ENCODE measurements at regions not wholly inside any gene's neighbourhood (a gene's known extent, or its start where the extent isn't known, plus 50 kb on each side); places are given as distances from the start of the nearest gene placed in this dataset.

DNA sequence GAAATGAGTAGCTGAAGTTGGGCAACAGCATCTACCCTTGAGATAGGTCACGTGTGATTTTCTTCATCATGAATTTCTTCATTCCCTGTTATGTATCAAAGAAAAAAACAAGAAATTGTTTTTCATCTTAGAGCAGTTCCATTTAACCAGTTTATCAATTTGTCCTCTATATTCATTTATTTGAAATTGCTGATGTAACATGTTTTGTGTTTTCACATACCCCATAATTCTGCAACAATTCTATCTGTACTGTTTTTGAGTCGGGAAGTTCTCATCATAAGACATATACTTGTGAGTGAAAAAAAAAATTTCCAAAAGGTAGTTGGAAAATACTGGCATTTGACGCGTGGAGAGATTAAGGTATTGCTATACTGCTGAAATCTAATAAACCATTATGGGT lies 422.6 kb upstream of the REG3G start:
- in situ Hi-C loops (cut with MboI; ENCODE audit: low pct_ligation_motif_present in 1 of 4, low pct_unique_long_range_greater_than_20kb in 1 of 4, low sequenced_read_pairs in 3 of 4) = no loop called here
- WGBS, 2 donors (ENCODE audit: low coverage in 1 of 2) = 75 to 88% methylated on average over 4 of the region's 4 CpGs

DNA sequence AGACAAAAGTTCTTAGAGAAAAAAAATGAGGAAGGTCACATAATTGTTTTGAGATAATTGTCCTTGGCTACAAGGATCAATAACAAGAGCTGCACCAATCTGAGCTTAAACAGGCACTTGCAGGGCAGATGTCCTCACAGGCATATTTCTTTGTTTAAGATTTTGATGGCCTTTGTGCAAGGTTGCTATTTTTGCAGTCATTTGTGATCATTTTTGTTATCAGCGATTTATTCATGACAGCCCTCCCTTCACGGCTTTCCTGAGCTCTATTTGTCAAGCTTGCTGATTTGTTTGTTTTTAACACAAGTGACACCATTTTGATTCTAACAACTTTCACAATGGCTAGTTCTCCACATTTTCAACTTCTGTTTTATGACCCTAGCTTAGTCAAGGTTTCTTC lies 418.6 kb upstream of the REG3G start:
- no peak overlapping the region for H3K4me3 ChIP-seq
- in situ Hi-C loops (cut with MboI; ENCODE audit: low pct_ligation_motif_present in 1 of 4, low pct_unique_long_range_greater_than_20kb in 1 of 4, low sequenced_read_pairs in 3 of 4) = no loop called here
- no peak for TF ChIP-seq POLR2AphosphoS5 (IDR thresholded peaks at IDR 0.05)
- TF ChIP-seq, protein P1, sequence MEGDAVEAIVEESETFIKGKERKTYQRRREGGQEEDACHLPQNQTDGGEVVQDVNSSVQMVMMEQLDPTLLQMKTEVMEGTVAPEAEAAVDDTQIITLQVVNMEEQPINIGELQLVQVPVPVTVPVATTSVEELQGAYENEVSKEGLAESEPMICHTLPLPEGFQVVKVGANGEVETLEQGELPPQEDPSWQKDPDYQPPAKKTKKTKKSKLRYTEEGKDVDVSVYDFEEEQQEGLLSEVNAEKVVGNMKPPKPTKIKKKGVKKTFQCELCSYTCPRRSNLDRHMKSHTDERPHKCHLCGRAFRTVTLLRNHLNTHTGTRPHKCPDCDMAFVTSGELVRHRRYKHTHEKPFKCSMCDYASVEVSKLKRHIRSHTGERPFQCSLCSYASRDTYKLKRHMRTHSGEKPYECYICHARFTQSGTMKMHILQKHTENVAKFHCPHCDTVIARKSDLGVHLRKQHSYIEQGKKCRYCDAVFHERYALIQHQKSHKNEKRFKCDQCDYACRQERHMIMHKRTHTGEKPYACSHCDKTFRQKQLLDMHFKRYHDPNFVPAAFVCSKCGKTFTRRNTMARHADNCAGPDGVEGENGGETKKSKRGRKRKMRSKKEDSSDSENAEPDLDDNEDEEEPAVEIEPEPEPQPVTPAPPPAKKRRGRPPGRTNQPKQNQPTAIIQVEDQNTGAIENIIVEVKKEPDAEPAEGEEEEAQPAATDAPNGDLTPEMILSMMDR (IDR thresholded peaks at IDR 0.05) = no peak
- no peak for TF ChIP-seq EP300 (IDR thresholded peaks at IDR 0.05; ENCODE audit: low read depth)
- no peak for TF ChIP-seq POLR2A (IDR thresholded peaks at IDR 0.05)
- DNase-seq = no peak
- H3K4me1 ChIP-seq = no peaks in the 10 kb centered on the region
- H3K27me3 ChIP-seq = no peaks in the 10 kb centered on the region
- H3K9me3 ChIP-seq = no peaks in the 10 kb centered on the region
- 36 to 60% methylated on average over 1 to 2 of the region's 2 CpGs for WGBS, 2 donors (ENCODE audit: low coverage in 1 of 2)
- no peaks in the 10 kb centered on the region for H3K36me3 ChIP-seq
- H3K27ac ChIP-seq = no peak overlapping the region
- intact Hi-C loops (cut with DNase I; ENCODE audit: low total_unique reads) = no loop called here

More for the DNA sequence above, 422.6 kb upstream of the REG3G start:
- TF ChIP-seq EP300 (IDR thresholded peaks at IDR 0.05; ENCODE audit: low read depth) = no peak
- TF ChIP-seq, protein P1 (IDR thresholded peaks at IDR 0.05) = no peak
- TF ChIP-seq POLR2A (IDR thresholded peaks at IDR 0.05) = no peak
- no peak for TF ChIP-seq POLR2AphosphoS5 (IDR thresholded peaks at IDR 0.05)
- Histone ChIP-seq H3K36me3 (no peaks in the 10 kb centered on the region), H3K27me3 (no peaks in the 10 kb centered on the region), H3K27ac (no peak overlapping the region), H3K4me3 (no peak overlapping the region), H3K4me1 (no peaks in the 10 kb centered on the region), H3K9me3 (no peaks in the 10 kb centered on the region)
- intact Hi-C loops (cut with DNase I; ENCODE audit: low total_unique reads) = no loop called here
- no peak for DNase-seq

DNA sequence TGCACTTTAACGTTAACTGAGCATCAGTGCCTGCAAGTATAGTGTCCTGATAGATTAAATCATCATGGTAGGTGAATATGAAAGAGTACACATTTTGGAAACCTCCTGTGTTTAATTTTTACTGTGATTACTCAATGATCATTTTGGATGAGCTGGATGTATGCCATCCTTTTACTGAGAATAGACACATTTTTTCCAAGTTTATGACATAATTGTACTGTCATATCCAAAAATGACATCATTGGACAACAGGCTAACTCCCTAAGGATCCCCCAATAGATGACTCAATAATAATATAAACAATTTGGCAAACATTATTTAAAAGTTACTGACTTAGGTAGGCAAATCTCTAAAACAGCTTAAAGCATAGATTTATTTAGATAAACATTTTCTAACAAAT lies 410.8 kb upstream of the REG3G start:
- no peak for DNase-seq
- in situ Hi-C loops (cut with MboI; ENCODE audit: low pct_ligation_motif_present in 1 of 4, low pct_unique_long_range_greater_than_20kb in 1 of 4, low sequenced_read_pairs in 3 of 4) (no loop called here), intact Hi-C loops (cut with DNase I; ENCODE audit: low total_unique reads) (no loop called here)
- no peaks in the 10 kb centered on the region for H3K9me3 ChIP-seq
- TF ChIP-seq EP300 (IDR thresholded peaks at IDR 0.05; ENCODE audit: low read depth) = no peak
- TF ChIP-seq, protein P1 (IDR thresholded peaks at IDR 0.05) = no peak
- no peak for TF ChIP-seq POLR2A (IDR thresholded peaks at IDR 0.05)
- TF ChIP-seq POLR2AphosphoS5 (IDR thresholded peaks at IDR 0.05) = no peak
- no peaks in the 10 kb centered on the region for H3K36me3 ChIP-seq
- no peaks in the 10 kb centered on the region for H3K27me3 ChIP-seq
- no peak overlapping the region for H3K27ac ChIP-seq
- H3K4me3 ChIP-seq = no peak overlapping the region
- H3K4me1 ChIP-seq = no peaks in the 10 kb centered on the region
- 62 to 71% methylated on average over 1 of the region's 1 CpG for WGBS, 2 donors (ENCODE audit: low coverage in 1 of 2)

DNA sequence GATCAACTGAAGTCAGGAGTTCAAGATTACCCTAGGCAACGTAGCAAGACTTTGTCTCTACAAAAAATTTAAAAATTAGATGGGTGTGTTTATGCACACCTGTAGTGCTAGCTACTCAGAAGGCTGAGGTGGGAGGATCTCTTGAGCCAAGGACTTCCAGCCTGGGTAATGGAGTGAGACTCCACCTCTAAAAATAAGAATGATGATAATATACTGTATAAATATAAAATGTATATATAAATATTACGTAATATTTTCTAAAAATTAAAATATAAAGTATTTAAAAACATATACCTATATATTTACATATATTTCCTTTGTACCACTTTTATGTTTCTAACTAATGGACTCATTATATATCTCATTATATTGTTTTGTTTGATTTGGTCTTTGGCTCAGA lies 409.5 kb upstream of the REG3G start:
- DNase-seq = no peak
- Histone ChIP-seq H3K36me3 (no peaks in the 10 kb centered on the region), H3K27me3 (no peaks in the 10 kb centered on the region), H3K27ac (no peak overlapping the region), H3K4me3 (no peak overlapping the region), H3K9me3 (no peaks in the 10 kb centered on the region), H3K4me1 (no peaks in the 10 kb centered on the region)
- 66 to 75% methylated on average over 2 of the region's 2 CpGs for WGBS, 2 donors (ENCODE audit: low coverage in 1 of 2)
- TF ChIP-seq, protein P1 (IDR thresholded peaks at IDR 0.05) = no peak
- TF ChIP-seq EP300 (IDR thresholded peaks at IDR 0.05; ENCODE audit: low read depth) (no peak), POLR2AphosphoS5 (IDR thresholded peaks at IDR 0.05) (no peak)
- intact Hi-C loops (cut with DNase I; ENCODE audit: low total_unique reads) (no loop called here), in situ Hi-C loops (cut with MboI; ENCODE audit: low pct_ligation_motif_present in 1 of 4, low pct_unique_long_range_greater_than_20kb in 1 of 4, low sequenced_read_pairs in 3 of 4) (no loop called here)

Measured in transverse colon (tissue), 4 donors.